HG03196 (cell line): ENCODE measurements at regions not wholly inside any gene's neighbourhood (a gene's known extent, or its start where the extent isn't known, plus 50 kb on each side); places are given as distances from the start of the nearest gene placed in this dataset.

Experiments used
- ATAC-seq: cut with Tn5 transposase; IDR thresholded peaks from one replicate; pipeline ENCODE4 v1.9.1; 2021; ENCODE audit not compliant: unreplicated experiment

DNA sequence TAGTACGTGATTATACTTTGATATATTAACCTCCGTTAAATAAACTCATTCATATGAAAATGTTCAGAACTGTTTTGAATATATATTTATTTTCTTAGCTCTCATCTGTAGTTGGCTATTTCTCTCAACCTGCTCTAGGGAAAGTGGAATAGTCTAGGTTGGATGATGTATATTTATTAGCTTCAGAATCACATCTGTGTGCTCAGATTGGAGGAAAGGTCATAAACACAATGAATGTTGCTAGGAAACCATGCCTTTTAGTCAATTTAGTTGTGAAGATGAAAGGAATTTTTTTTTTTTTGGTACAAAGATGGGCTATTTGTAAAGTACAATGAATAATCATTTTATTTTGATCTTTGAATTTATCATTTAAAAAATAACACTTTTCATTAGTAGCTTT, 439.1 kb downstream of the FOXG1 start:
- no peak for ATAC-seq

DNA sequence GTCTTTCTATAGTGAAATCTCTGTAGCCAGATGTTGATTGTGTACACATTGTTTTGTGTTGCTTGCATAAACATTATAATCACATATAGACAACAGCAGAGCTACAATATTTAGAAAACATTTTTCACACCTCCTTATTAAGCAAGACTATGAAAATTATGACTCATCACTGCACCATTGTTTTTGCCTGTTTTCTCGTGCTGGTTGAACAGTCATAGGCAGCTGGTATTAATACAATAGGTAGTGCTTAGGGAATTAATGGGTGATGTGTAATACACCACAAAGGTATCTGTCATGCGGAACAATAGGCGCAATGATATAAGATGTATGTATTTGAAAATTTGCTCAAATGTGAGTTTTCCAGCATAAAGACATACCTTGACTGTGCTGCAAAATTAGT, 449.3 kb downstream of the FOXG1 start:
- ATAC-seq, result no peak

DNA sequence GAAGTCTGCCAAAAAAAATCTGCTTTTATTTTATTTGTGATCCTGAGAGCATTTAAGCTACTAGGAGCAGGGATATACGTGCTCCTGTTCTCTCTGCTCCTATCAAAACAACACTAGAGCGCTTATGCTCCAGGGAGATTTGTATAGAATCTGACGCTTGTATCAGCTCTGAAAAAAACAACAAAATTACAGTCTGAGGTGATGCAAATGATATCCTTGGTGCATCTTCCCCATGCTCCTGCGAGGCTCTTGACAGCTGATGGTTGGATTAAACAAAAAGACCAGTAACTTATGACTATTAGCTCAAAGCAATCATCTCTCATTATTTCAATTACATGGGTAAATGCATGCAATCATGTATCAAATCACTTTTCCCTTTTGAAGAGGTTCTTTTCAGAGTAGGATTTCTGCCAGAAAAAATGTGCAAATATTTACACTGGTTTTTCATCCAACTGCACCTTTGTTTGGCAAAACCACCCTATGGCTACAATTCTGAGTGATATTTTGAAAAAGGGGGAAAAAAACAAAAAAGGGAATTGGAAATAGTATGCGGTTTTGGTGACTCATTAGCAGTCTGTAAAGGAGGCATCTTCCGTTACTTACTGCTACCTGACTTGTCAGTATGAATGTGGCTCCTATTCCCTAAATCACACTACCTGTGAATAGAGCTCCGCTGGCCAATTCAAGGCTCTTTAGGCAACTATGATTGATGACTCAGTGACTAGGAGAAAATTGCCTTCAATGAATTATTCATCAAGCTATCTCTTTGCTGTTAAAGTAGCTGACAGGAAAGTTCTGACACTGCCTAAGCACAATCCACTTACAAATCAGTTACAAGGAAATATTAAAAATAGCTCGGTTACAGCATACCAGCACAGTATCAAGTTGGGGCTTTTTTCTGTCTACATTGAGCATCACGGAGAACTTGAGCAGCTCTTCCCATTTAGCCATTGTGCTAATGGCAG, 450.0 kb downstream of the FOXG1 start:
- no peak for ATAC-seq

DNA sequence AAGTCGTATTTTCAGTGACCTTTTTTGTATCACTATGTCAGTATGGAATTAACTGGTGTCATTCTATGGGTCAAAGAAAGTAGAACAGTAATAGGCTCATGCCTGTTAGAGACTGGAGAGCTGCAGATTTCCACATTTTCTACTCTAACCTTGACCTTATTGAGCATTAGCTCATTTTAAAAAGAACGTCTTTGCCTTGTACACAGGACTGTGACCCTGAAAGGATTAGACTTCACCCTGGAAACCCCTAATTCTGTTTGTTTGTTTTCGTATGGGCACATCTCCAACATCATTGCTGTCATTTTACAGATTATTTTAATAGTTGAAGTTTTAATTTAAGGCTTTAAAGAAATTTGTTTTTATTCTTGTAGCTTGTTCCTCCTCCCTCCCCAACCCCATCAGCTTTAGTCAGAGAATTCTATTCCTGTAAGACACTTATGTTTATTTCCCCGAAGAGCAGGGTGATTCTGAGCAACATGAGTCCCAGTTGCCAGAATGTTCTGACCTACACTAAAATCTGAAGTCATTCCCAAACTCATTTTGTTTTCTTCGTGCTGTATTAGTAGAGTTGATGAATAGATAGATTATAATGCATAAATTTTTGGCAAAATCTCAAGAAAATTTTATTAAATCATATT, 451.3 kb downstream of the FOXG1 start:
- no peak for ATAC-seq

DNA sequence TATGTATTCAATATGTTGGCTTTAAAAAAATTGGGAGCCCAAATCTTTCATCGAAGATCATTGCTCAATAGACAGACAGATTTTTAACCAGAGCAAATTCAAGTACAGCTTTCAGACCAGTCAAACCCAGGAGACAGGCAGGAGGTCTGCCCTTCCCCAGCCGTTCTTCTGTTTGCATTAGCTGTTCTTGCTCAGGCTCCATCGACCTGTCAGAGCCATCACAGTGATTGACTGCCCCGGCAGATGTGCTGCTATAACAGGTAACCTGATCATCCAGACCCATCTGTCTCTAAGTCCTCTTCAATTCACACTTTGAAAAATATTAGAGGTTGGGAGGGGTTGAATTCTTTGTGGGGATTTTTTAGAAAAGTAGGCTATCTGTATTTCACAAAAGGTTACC, 453.5 kb downstream of the FOXG1 start:
- ATAC-seq, result no peak

DNA sequence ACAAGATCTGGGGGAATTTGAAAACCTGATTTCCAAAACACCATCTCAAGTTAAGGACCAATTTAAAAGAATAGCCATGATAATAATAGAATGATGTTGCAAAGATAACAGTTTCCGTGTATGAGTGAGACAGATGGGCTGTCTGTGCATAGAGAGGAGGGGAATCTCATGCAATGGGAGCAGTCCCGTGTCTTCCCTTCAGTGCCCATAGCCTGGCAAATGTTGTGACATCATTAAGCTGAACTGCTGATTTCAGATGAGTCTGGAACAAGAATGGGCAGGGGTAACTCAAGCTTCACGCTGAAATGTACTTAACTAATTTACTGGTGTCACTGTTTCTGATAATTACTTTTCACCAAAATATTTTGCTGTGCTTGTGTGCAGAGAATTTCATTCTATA, 454.0 kb downstream of the FOXG1 start:
- ATAC-seq, result no peak

DNA sequence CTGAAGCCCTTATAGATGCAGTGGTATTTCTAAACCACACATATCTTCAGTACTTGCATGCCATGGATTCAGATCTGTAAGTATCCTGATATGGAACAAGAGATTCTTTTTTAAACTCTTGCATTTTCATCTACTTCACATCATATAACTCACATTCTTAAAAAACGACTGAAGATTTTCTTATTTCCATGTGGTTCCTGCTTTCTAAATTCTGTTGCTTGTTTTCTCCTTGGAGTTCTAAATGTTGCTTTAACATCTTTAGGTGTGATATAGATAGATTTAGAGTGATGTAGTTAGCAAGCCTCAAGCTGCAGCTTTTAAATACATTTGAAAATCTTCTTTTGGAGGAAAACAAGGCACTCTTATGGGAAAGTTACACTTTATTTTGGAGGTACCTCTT, 455.4 kb downstream of the FOXG1 start:
- ATAC-seq, result no peak

DNA sequence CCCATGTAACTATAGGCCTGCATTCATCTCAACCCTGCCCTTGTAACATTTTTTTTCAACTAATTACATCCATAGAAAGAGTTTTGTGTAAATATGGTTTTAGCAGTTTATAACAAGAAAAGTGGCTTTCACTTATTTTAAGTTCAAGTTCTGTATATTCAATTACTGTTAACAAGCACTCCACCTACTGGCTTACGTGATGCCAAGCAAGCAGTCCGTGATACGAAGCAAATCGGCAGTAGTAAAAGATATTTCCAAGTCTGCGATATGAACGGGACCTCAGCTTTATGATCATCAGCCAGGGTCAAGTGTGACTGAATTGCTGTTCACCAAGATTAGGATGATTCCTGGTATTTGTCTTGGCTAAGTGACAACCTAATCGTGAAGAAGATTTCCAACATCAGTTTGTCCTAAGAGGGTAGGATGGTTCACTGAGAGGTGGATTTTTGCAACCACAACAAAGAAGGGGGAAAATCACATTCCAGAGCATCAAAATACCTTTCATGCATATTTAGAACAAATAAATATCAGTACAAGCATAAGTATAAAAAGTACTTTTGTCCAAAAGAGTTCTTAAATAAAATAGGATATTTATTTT, 456.2 kb downstream of the FOXG1 start:
- no peak for ATAC-seq

DNA sequence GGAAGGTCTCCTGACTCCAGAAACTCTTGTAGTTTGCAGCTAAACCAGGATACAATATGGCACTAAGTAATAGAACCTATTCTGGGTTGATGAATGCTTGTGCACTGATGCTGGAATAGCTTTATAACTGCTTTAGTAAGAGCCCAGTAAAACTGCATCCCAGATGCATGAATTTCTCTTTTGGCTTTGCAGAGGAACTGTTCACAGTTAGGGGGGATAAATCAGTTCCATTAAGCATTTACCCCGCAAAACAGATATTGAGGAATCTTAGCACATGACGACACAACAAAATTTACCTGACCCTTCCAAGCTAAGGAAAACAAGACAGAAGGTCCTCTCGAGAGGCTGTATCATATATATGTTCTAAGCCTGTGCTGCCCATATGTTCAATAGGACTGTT, 457.4 kb downstream of the FOXG1 start:
- ATAC-seq, result no peak

DNA sequence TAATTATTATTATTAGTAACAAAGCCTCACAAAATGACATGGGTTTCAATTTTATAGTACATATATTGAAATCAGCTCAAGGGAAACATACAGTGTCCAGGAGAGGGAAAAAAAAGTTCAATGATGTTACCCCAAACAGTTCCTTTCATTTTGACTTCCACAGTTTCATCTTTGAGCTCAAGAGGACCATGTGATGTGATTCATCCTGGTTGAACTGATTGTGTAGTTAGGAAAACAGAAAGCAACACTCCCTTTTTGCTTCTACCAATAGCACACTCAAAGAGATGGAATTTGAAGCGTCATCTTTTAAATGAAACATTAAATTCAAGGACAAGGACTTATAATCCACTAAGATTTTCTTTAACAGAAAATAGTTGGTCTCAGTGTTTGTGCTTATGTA, 461.0 kb downstream of the FOXG1 start:
- ATAC-seq, result no peak

DNA sequence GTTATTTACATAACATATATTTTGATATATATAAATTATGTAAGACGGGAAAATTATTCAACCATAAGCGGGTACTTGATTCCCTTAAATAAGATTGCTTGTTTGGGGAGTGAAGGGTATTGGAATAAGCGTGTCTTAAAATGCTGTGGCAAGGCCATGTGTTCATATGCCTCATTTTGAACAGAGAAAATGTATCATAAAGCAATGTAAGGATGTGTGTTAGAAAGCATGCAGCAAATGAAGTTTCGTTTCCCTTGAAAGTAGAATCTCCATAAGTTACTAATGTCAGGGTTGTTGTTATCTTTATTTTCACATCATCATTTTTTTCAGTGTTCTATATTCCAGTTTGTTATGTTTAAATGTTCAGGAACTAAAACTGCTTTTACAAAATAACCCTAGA, 465.6 kb downstream of the FOXG1 start:
- no peak for ATAC-seq

DNA sequence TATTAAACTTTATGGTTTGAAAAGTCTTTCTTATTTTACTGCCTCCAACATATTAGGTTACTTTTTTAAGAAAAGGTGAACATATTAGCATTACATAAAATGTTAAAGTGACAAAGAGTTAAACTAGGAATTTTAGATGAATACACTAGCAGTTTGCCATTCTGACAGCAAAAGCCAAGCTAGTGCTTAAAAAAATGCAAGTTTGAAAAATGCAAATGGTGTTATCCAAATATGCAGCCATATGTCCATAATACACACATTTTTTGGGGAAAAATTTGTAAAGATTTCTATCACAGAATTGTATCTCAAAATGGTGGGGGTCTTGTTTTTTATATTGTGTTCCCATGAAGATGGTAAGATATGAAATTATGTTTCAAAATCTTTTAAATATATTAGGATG, 466.1 kb downstream of the FOXG1 start:
- no peak for ATAC-seq

DNA sequence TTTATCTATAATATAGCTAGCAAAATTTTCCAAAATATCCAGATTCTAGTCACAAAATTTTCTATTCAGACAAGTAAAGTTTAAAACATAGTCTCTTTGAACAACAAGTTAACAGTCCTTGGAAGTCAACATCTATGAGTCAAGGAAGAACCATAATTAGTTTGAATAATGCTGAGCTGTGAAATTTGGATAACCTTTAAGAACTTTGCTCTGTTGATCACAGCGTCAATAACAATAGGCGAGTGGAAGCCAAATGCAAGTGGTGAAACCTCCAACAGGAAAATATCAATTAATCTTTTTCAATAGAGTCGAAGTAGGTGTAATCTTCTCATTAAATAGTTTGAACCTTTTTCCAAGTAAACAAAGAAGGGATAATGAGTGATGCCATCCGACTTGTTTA, 466.6 kb downstream of the FOXG1 start:
- ATAC-seq, result no peak

DNA sequence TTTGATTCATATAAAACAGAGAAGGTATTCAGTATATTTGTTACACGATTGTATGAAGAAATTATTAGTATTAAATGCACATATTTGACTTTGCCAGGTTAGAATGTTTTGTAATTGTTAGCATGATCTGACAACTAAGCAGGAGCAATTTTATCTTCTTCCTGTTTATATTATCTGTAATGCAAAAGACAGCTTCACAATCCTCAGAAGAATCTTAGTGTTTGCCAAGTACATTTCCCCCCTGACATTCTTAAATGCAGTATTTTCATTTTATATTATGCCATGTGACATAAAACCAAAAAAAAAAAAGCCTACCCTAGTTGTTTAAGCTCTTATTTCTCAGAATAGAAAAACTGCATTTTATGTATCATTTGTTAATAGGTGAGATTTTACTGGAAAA, 469.4 kb downstream of the FOXG1 start:
- ATAC-seq, result no peak

DNA sequence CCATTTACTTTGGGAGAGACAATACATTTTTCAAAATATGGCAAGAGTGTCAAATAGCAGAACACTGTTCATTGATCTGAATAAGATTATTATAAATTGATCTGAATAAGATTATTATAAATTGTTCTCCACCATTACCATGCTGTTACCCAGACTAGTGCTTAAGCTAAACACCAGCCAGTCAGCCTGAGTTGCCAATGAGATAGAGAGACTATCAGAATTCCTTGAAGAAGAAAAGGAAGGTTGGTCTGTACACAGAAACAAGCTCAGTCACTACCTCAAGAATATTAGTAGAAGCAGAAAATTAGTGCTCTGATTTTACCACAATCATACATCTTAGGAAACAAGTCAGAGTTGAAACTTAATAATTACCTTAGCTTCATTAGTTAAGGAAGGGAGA, 469.8 kb downstream of the FOXG1 start:
- no peak for ATAC-seq

DNA sequence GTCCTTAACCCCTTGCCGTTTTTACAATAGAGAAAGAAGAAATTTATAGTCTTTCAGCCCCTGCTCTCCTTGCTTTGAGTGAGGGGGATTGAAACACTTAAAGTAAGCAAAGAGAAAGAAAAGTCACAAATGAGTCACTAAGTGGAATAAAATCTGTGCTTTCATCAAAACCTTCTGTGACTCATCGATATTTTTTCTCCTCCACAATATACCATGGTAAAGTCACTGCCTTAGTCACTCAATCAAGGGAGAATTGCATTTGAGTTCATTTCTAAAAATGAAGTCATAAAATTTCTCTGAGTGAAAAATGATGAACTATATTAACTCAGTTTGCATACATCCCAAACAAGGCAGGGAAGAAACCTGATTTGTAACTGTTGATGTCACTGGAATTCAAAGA, 470.3 kb downstream of the FOXG1 start:
- no peak for ATAC-seq

DNA sequence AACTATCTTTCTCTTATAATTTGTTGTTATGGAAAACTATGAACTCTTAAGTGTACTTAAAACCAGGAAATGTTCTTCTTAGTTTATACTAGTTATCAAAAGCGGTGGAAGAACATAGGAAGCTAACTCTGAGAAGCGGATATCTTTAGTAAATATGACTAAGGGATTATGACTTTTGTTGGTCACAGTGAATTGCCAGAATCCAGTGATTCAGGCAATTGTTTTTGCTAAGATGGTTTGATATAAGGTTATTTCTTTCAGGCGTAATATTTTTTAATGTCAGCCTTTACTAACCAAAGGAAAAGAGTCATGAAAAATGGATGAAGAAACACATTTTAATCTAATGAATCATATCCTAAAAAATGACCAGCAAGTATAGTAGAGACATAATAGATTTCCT, 473.5 kb downstream of the FOXG1 start:
- ATAC-seq, result no peak

DNA sequence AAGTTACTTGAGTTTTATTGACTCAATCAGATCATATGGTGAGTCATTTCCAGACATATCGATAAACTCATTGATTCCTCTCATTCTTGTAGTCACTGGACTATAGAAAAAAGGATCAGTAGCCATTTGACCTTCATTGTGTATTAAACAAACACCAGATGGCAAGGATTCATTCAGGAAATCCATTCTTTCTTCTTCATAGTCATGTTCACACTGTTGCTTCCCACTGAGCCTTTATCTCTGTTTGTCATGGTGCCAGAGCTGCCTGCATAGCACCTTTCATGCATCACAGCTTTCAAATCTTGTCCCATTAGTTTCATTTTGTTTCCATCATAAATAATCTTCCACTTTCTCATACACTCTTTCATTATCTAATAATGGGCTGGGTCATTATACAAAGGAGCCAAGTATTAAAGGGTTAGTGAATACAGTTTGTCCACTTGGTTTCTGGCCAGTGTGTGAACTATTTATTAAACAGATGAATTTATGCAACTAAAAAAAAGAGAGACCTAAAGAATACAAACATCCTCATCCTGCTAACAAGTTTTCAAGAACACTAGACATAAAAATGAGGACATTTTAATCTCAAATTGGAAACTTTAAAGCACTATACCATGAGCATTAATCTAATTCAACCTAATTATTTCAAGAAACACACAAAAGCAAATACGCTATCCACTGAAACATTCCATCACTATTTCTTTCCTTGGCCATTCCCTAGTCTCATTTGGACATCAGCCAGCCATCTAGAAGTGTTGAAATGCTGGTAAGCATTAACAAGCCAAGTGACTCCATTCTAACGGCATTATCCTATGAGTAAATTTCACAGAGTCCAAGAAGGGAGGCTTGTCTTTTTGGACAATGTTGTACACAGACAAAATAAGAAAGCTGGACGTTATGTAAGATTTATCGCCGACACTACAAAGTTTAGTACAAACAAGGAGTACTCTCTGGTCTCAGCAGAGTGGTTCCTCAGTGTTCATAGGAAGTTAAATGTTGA, 476.5 kb downstream of the FOXG1 start:
- ATAC-seq, result no peak

DNA sequence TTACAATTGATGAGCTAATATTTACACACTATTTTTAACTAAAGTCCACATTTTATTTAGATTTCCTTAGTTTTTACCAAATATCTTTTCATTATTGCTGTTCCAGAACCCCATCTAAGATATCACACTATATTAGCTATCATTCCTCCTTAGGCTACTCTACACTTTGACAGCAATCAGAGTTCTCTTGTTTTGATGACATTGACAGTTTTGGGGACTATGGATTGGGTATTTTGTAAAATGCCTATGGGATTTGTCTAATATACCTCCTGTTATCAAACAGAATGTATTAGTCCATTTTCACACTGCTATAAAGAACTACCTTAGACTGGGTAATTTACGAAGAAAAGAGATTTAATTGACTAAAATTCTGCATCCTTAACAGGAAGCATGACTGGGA, 489.1 kb downstream of the FOXG1 start:
- ATAC-seq, result no peak

DNA sequence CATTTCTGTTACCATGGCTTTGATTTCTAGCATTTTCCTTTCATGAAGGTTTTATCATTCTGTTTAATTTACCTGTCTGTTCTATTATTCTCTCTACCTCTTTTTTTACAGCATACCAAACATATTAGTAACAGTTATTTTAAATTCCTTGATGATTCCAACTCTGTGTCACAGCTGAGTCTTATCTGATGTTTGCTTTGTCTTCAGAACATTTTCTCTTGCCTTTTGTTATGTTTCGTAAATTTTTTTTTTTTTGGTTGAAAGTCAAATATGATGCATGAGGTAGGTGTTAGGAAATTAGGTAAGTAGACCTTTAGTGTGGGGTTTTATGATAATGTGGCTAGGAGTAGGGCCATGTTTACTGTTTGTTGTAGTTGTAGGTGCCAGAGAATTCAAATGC, 496.4 kb downstream of the FOXG1 start:
- ATAC-seq, result no peak

DNA sequence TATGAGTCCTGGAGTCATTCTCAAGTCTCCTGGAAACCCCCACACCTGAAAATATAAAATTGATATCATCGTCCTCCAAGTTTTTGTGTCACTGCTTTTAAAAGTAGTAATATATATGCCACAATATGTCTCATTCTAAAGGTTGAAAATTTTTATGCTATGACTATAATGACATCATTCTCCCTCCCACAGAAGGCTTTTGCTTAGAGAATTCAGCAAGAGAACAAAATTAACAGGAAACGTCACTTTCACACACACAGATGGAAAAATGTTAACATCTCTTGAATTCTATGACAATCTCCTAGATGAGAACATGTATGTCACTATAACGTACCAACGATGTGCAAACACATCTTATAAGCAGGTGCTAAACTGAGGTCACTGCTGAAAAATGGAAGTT, 498.3 kb downstream of the FOXG1 start:
- ATAC-seq, result no peak
